H9 (cell line): ENCODE measurements at regions not wholly inside any gene's neighbourhood (a gene's known extent, or its start where the extent isn't known, plus 50 kb on each side); places are given as distances from the start of the nearest gene placed in this dataset.

Experiments
- DNase-seq: peaks from one replicate; pipeline ENCODE4 v3.0.0-alpha.2; 2017
- H2AFZ ChIP-seq: one replicate; pipeline ENCODE4 v1.6.1; 2013; ENCODE audit warnings: mild to moderate bottlenecking, low read length, control low read depth, moderate library complexity
- H2AK5ac ChIP-seq: 2 replicates; pipeline ENCODE4 v1.6.1; 2013; ENCODE audit warnings: low read length, control low read depth, mixed read lengths; ENCODE audit not compliant: insufficient read length
- H2BK120ac ChIP-seq: one replicate; pipeline ENCODE4 v1.6.1; 2013; ENCODE audit warnings: low read depth, mild to moderate bottlenecking, low read length, control low read depth, inconsistent platforms; ENCODE audit not compliant: poor library complexity, severe bottlenecking
- H2BK12ac ChIP-seq: 2 replicates; pipeline ENCODE4 v1.6.1; 2013; ENCODE audit warnings: low read length, control low read depth, mixed read lengths, low read depth; ENCODE audit not compliant: insufficient read length
- H2BK15ac ChIP-seq: 2 replicates; pipeline ENCODE4 v1.6.1; 2013; ENCODE audit warnings: low read depth, low read length, control low read depth
- H2BK20ac ChIP-seq: one replicate; pipeline ENCODE4 v1.6.1; 2013; ENCODE audit warnings: low read depth, mild to moderate bottlenecking, low read length, control low read depth, inconsistent platforms; ENCODE audit not compliant: poor library complexity, severe bottlenecking
- H2BK5ac ChIP-seq: 2 replicates; pipeline ENCODE4 v1.6.1; 2013; ENCODE audit warnings: low read length, control low read depth, mixed read lengths; ENCODE audit not compliant: insufficient read length
- H3K14ac ChIP-seq: 2 replicates; pipeline ENCODE4 v1.6.1; 2013; ENCODE audit warnings: low read length, control low read depth; ENCODE audit not compliant: insufficient read depth
- H3K18ac ChIP-seq: 2 replicates; pipeline ENCODE4 v1.6.1; 2013; ENCODE audit warnings: low read depth, mild to moderate bottlenecking, mixed read lengths, low read length, control low read depth; ENCODE audit not compliant: insufficient read length
- H3K23ac ChIP-seq: 2 replicates; pipeline ENCODE4 v1.6.1; 2013; ENCODE audit warnings: low read length, control low read depth, mixed read lengths, low read depth; ENCODE audit not compliant: insufficient read length
- H3K23me2 ChIP-seq: 2 replicates; pipeline ENCODE4 v1.6.1; 2013; ENCODE audit warnings: low read depth, mild to moderate bottlenecking, mixed read lengths, low read length, control low read depth; ENCODE audit not compliant: insufficient read length, poor library complexity, severe bottlenecking
- H3K27ac ChIP-seq: 2 replicates; pipeline ENCODE4 v1.5.1; 2013; ENCODE audit warnings: low read length, control low read depth, mixed read lengths, low read depth; ENCODE audit not compliant: insufficient read length
- H3K27me3 ChIP-seq: 2 replicates; pipeline ENCODE4 v1.6.1; 2013; ENCODE audit warnings: low read length, control low read depth, inconsistent platforms; ENCODE audit not compliant: insufficient read depth
- H3K4ac ChIP-seq: 2 replicates; pipeline ENCODE4 v1.6.1; 2013; ENCODE audit warnings: low read depth, mild to moderate bottlenecking, control low read depth, inconsistent platforms, low read length, moderate library complexity
- H3K4me1 ChIP-seq: 2 replicates; pipeline ENCODE4 v1.6.1; 2013; ENCODE audit warnings: low read length, control low read depth, inconsistent platforms; ENCODE audit not compliant: insufficient read depth
- H3K4me2 ChIP-seq: 2 replicates; pipeline ENCODE4 v1.6.1; 2013; ENCODE audit warnings: low read length, control low read depth, mixed read lengths; ENCODE audit not compliant: insufficient read length, insufficient read depth
- H3K56ac ChIP-seq: 2 replicates; pipeline ENCODE4 v1.6.1; 2013; ENCODE audit warnings: low read depth, mild to moderate bottlenecking, mixed read lengths, low read length, control low read depth; ENCODE audit not compliant: insufficient read length
- H3K79me1 ChIP-seq: 2 replicates; pipeline ENCODE4 v1.6.1; 2013; ENCODE audit warnings: low read depth, mild to moderate bottlenecking, moderate library complexity, low read length, control low read depth, inconsistent platforms; ENCODE audit not compliant: insufficient read depth, poor library complexity, severe bottlenecking
- H3K79me2 ChIP-seq: 2 replicates; pipeline ENCODE4 v1.6.1; 2013; ENCODE audit warnings: low read length, control low read depth, inconsistent platforms; ENCODE audit not compliant: insufficient read depth
- H3K9ac ChIP-seq: 2 replicates; pipeline ENCODE4 v1.6.1; 2013; ENCODE audit warnings: low read length, control low read depth, mixed read lengths; ENCODE audit not compliant: insufficient read length; ENCODE audit errors: extremely low read depth
- H3K9me3 ChIP-seq: one replicate; pipeline ENCODE4 v1.6.1; 2013; ENCODE audit warnings: low read depth, low read length, inconsistent platforms; ENCODE audit not compliant: control insufficient read depth
- H3T11ph ChIP-seq: one replicate; pipeline ENCODE4 v1.6.1; 2013; ENCODE audit warnings: mild to moderate bottlenecking, low read length, control low read depth, inconsistent platforms
- H4K20me1 ChIP-seq: one replicate; pipeline ENCODE4 v1.6.1; 2013; ENCODE audit not compliant: control insufficient read depth, insufficient read length, insufficient read depth
- H4K5ac ChIP-seq: 2 replicates; pipeline ENCODE4 v1.6.1; 2013; ENCODE audit warnings: low read depth, mild to moderate bottlenecking, mixed read lengths, low read length, control low read depth; ENCODE audit not compliant: insufficient read length
- H4K8ac ChIP-seq: replicated peaks from 2 replicates; pipeline ENCODE4 v1.6.1; 2013; ENCODE audit warnings: low read length, control low read depth, mixed read lengths, low read depth; ENCODE audit not compliant: insufficient read length
- H4K91ac ChIP-seq: 2 replicates; pipeline ENCODE4 v1.6.1; 2013; ENCODE audit warnings: low read depth, mild to moderate bottlenecking, moderate library complexity, mixed read lengths, low read length, control low read depth; ENCODE audit not compliant: insufficient read length
- H3K27ac Mint-ChIP-seq, 3 experiments: 2 replicates in 2 of 3; 3 replicates in 1 of 3; pipeline ENCODE4 v1.8.0; 2020 to 2021; ENCODE audit warnings: mixed read lengths in 3 of 3, mild to moderate bottlenecking in 1 of 3, moderate library complexity in 1 of 3
- H3K27me3 Mint-ChIP-seq: 2 replicates; pipeline ENCODE4 v1.8.0; 2021; ENCODE audit warnings: low read depth, mild to moderate bottlenecking, moderate library complexity, mixed read lengths
- H3K36me3 Mint-ChIP-seq, 3 experiments: 2 replicates in 2 of 3; 3 replicates in 1 of 3; pipeline ENCODE4 v1.8.0; 2020 to 2021; ENCODE audit warnings: low read depth in 3 of 3, mixed read lengths in 3 of 3; ENCODE audit not compliant: insufficient read depth in 1 of 3
- H3K4me1 Mint-ChIP-seq, 2 experiments: 2 replicates each; pipeline ENCODE4 v1.8.0; 2020; ENCODE audit warnings: mixed read lengths in 2 of 2
- H3K4me3 Mint-ChIP-seq, 2 experiments: 2 replicates in 1 of 2; 3 replicates in 1 of 2; pipeline ENCODE4 v1.8.0; 2020 to 2021; ENCODE audit warnings: mild to moderate bottlenecking in 2 of 2, mixed read lengths in 2 of 2, moderate library complexity in 1 of 2
- H3K9me3 Mint-ChIP-seq, 2 experiments: 2 replicates in 1 of 2; 3 replicates in 1 of 2; pipeline ENCODE4 v1.8.0; 2020; ENCODE audit warnings: mild to moderate bottlenecking in 2 of 2, mixed read lengths in 2 of 2, moderate library complexity in 1 of 2
- CTCF ChIP-seq: fragments of 200-600 bp; sonication (generic); conservative IDR thresholded peaks from 3 replicates; pipeline ENCODE4 v1.8.0; 2021; ENCODE audit warnings: antibody characterized with exemption, mild to moderate bottlenecking
- WGBS: extraction: QIAGEN DNeasy Blood & Tissue Kit; methylation state at CpG from one replicate; pipeline ENCODE4 v1.1.7; 2013; ENCODE audit warnings: missing lambda C conversion rate, low lambda C conversion rate, mixed read lengths; ENCODE audit not compliant: insufficient read length; ENCODE audit errors: extremely low coverage; 5-methylcytosine and 5-hydroxymethylcytosine counted together

GRCh38 chr1:229716704-229717103 is 90.7 kb downstream of the URB2 start:
- Histone ChIP-seq H3K14ac (no peak overlapping the region), H3K56ac (no peak overlapping the region), H3K23me2 (no peaks in the 10 kb centered on the region), H4K5ac (no peak overlapping the region), H2BK20ac (no peak overlapping the region), H3K79me1 (no peaks in the 10 kb centered on the region), H2AK5ac (no peak overlapping the region), H3K4ac (no peak overlapping the region), H3K27me3 (no peaks in the 10 kb centered on the region), H4K8ac (no peak overlapping the region), H2BK5ac (no peak overlapping the region), H3K9me3 (no peaks in the 10 kb centered on the region), H3K27ac (no peak overlapping the region), H3K9ac (no peak overlapping the region), H3T11ph (no peak overlapping the region), H2BK15ac (peak overlapping the region; percentile 4; the same call in 1 of the 2 replicates), H4K91ac (no peak overlapping the region), H3K4me2 (no peak overlapping the region), H3K18ac (no peak overlapping the region), H3K23ac (no peak overlapping the region), H3K4me1 (peaks cover 4% of the 10 kb centered on the region), H3K79me2 (no peaks in the 10 kb centered on the region), H4K20me1 (no peaks in the 10 kb centered on the region), H2BK12ac (peak overlapping the region; percentile 19), H2AFZ (no peak overlapping the region), H2BK120ac (no peak overlapping the region)
- Mint-ChIP-seq H3K36me3 (peaks cover 0 to 16% (median 2%) of the 10 kb centered on the region in 3 experiments; a peak in 4 of 7 replicates), H3K4me3 (no peak overlapping the region), H3K27me3 (no peaks in the 10 kb centered on the region), H3K4me1 (peaks cover 24 to 26% of the 10 kb centered on the region in 2 experiments), H3K27ac (peak overlapping the region in 1 of 3 experiments; percentile 16; a peak in 1 of 7 replicates), H3K9me3 (peaks cover 11 to 14% of the 10 kb centered on the region in 2 experiments)
- no peak for TF ChIP-seq CTCF
- WGBS: no CpG with 5 or more reads among the region's 7 CpGs
- no peak for DNase-seq
